CD4-positive, alpha-beta T cell treated with Interleukin-6 at 100 ng/mL for 8 hours (primary cell): ENCODE measurements at regions not wholly inside any gene's neighbourhood (a gene's known extent, or its start where the extent isn't known, plus 50 kb on each side); places are given as distances from the start of the nearest gene placed in this dataset.
"Not testable (repeated sequence)": the region's sequence is repeated elsewhere in the genome, so short reads cannot be mapped to it uniquely, and the experiment has no call there.

Experiments used
- DNase-seq: peaks from one replicate; pipeline ENCODE4 v3.0.0-alpha.2; 2020; ENCODE audit warnings: mixed read lengths, low spot score

GRCh38 chr3:95468331-95468730, 1346.1 kb upstream of the EPHA6 start:
- DNase-seq, result no peak

DNA sequence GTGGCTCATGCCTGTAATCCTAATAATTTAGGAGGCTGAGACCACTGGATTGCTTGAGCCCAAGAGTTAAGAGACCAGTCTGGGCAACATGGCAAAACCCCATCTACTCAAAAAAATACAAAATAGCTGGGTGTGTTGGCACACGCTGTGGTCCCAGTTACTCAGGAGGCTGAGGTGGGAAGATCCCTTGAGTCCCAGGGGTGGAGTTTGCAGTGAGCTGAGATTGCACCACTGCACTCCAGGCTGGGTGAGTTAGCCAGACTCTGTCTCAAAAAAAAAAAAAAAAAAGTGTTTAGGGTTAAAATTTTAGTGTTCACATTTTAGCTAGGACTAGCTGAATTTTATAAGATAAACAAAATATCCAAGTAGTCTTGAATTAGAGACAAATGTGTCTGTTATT, 1340.1 kb upstream of the EPHA6 start:
- no peak for DNase-seq

DNA sequence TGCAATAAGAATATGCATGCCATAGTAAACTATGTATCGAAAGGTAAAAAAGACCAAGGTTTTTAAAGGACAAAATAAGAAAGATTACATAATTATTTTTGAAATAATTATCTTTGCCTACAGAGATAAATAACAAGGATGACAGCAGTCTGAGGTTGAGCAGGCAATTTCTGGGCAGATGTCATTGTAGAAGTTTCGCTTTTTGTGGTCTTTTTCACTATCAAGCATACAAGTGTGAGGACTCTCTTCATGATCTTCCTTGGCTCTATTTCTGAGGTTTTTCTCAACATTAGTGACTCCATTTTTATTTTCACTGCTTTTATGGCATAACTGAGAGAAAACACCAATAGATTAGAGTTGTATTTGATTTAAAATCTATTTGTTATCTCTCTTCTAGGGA, 1337.9 kb upstream of the EPHA6 start:
- no peak for DNase-seq

- DNase-seq, result no peak
These were observed 1308.2 kb upstream of the EPHA6 start for GRCh38 chr3:95506174-95506573.

DNA sequence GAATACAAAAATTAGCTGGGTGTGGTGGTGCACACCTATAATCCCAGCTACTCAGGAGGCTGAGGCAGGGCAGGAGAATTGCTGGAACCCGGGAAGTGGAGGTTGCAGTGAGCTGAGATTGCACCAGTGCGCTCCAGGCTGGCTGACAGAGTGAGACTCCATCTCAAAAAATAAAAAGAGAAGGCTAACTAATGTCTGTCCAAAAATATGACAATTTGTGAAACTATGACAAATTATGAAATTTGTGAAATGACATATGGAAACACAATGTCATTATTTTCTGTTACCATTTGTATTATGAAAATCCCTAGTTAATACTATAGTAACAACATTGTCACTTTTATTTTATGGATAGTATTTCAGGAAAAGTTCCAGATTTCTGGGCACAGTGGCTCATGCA, 1306.3 kb upstream of the EPHA6 start:
- no peak for DNase-seq

DNA sequence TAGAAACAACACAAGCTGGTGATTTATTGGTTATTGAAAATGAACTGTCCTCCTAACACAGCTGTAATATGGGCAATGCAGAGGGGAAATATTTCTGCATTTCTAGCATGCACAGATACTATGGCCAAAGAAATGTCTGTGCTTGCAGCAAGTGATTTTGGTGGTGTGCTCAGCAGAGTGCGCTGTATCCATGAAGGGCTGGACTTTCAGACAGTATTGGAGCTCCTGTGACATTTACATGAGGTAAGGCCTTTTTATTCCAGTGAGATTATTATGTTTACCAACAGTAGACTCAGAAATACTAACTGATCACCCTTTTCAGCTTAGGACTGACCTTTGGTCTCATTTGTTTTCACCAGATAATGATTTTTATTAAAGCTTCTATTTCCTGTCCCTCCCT, 1302.6 kb upstream of the EPHA6 start:
- no peak for DNase-seq

DNA sequence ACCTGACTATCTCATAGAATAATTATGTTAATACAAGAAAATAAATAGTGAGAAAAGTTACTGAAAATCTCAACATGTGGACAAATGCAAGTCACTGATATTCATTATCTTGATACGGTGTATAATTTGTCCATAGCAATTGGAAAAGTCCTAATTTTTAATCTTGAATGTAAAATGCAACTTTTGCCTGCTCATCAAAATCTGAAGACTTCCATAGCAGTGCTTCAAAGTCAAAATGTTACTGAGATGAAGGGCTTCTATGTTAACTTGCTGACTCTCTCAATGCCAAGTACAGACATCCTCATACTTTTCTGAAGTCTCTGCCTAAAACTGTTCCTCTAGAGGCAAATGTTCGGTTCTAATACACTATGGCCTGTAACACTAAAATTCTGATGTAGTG, 1300.1 kb upstream of the EPHA6 start:
- DNase-seq, result no peak

DNA sequence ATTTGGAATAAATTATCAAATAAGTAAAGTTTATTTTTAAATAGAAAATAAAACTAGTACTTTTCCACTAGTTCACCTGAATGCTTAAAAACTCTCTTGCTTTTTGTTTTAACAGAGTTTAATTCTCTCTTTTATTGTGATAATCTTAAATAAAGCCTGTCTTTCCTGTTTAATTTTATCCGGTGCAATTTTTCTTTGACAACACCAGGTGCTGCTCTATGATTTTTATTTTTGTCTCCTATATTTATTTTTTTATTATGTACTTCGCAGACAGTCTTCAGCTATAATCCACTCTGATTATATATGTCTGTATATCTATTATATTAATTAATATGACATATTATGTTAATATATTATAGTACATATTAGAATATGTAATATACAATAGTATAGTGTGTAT, 1293.0 kb upstream of the EPHA6 start:
- no peak for DNase-seq

DNA sequence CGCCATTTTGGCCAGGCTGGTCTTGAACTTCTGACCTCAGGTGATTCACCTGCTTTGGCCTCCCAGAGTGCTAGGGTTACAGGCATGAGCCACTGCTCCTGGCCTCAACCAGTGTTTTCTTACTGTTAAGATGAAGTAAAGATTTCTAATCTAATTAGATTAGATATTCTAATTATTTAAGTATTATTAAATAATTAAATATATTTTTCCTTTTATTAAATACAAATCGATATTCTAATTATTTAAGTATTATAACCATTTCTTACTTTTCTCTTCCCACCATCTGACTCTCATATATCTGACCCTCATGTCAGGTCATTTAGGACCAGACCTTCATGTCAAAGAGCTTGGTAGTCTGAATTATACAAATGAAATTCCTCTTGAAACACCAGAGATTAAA, 1291.9 kb upstream of the EPHA6 start:
- no peak for DNase-seq

DNA sequence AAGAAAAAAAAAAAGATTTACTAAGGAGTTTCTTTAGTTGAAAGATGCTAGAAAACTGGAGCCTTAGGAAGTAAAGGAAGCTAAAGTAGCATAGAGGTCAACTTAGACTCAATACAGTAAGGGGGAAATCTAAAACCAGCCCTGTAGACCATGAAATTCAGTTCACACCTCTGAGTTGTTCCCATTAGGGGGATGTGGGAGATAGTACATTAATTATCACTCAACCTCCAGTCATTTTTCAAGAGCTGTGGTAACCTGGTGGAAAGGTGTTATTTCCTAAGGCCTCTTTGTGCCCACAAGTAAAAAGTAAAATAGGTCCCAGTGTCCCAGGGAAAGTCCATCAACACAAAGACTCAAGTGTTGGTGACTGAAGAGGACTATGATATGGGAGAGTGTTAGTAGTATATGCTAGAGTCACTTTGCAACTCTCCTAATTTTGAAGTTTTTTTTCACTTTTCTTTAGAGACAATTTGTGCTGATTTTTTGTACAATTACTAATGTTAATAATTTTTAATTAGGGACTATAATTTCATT, 1274.4 kb upstream of the EPHA6 start:
- no peak for DNase-seq

GRCh38 chr3:95565502-95565901, 1248.9 kb upstream of the EPHA6 start:
- no peak for DNase-seq

DNA sequence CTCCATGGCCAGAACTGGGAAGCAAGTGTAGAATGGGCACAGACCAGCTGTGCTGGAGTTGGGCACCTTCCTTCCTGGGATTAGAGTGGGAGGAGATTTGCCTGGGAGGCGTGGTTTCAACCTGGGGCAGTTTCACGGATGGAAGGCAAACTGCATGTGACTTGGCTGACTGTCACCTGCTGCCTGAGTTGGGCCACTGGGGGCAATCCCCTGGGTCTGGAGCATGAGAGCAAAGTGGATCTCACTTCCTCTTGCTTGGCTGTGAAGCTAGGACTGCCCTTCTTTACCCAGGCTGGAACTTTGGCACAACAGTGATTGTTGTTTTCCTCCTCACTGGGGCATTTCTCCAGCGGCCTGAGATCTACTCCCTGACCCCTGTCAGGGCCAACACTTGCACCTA, 1247.0 kb upstream of the EPHA6 start:
- no peak for DNase-seq

GRCh38 chr3:95586754-95587153, 1227.6 kb upstream of the EPHA6 start:
- no peak for DNase-seq

DNA sequence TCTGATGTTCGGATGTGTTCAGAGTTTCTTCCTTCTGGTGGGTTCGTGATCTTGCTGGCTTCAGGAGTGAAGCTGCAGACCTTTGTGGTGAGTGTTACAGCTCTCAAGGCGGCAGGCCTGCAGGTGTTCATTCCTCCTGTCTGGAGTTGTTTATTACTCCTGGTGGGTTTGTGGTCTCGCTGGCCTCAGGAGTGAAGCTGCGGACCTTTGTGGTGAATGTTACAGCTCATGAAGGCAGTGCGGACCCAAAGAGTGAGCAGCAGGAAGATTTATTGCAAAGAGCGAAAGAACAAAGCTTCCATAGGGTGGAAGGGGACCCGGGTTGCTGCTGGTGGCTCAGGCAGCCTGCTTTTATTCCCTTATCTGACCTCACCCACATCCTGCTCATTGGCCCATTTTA, 1226.8 kb upstream of the EPHA6 start:
- DNase-seq, result not testable (repeated sequence)

- no peak for DNase-seq
These were observed 1225.9 kb upstream of the EPHA6 start for GRCh38 chr3:95588473-95588872.

GRCh38 chr3:95595416-95596075, 1218.8 kb upstream of the EPHA6 start:
- no peak for DNase-seq

DNA sequence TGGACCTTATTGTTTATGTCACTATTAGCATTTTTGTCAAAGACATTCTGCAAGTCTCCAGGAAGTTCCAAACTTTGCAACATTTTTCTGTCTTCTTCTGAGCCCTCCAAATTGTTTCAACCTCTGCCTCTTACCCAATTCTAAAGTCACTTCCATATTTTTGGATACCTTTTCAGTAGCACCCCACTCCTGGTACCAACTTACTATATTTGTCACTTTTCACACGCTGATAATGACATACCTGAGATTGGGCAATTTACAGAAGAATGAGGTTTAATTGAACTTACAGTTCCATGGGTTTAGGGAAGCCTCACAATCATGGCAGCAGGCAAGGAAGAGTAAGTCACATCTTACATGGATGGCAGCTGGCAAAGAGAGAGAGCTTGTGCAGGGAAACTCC, 1206.5 kb upstream of the EPHA6 start:
- no peak for DNase-seq

DNA sequence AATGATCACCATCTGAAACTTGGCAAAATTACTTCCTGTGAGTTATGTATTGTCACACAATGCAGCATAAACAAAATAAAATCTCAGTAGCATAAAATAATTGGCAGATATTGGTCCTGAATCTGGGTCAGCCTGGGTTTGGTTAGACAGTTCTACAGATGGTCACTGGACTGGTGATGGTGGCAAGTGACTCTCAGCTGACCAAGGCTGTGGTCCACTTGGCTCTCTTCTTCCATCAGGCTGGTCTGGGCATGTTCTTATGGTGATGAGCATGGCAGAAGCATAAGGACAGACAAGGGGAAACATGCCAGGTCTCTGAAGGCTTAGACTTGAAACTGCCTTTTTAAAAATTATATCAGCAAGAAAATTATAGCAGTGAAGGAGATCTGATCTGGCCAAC, 1205.0 kb upstream of the EPHA6 start:
- DNase-seq, result no peak

- DNase-seq, result no peak
These were observed 1201.8 kb upstream of the EPHA6 start for GRCh38 chr3:95612611-95613010.

DNA sequence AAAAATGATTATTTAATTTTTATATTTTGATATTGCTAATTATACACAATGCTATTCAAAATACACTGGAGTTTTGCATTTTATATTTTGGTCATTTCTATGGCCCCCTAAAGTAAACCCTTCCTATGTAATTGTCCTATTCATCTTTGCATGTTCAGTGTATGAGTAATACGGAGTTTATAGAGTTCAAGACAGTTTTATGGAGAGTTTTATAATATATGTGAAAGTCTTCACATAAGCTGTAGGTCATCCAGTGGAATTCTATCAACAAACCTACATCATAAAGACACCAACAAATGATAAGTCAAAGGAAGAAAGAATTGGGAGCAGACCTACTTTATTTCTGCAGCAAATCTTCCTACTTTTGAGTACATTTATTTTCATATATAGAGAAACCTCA, 1200.4 kb upstream of the EPHA6 start:
- DNase-seq, result no peak

DNA sequence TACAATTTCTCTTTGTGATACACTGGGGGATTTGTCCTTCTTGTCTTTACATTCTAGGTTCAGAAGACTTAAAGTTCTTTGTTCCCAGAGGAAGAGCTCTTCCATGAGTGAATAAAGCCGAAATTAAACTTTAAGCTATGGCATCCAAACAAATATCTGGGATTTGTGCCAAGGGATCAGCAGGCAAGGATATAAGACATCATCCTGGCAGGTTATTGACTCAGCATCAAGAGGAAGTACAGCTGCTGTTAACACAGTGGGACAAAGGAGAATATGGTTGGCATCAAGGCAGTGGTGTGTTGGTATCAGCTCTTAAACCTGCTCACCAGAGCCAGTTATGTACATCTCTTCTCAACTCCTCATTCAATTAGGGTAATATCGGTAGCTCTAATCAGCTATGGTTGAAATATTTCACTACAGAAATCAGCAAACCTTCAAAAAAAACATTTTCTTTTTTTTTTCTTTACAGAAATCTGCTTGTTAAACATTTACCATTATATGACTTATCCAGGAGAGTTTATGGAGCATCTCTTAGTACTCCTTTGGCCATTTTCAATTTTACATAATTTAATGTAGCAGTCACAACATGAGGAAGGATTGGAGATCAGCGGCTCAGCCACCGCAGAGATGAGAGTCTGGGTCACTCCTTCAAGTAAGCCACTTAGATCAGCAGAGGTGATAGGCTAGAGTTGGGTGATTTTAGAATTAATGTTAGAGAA, 1198.6 kb upstream of the EPHA6 start:
- DNase-seq, result no peak

GRCh38 chr3:95626107-95626506, 1188.3 kb upstream of the EPHA6 start:
- no peak for DNase-seq

- no peak for DNase-seq
These were observed 1187.1 kb upstream of the EPHA6 start for GRCh38 chr3:95627293-95627692.

GRCh38 chr3:95627697-95628096, 1186.7 kb upstream of the EPHA6 start:
- DNase-seq, result no peak
